RWPE1 (cell line): ENCODE measurements at regions not wholly inside any gene's neighbourhood (a gene's known extent, or its start where the extent isn't known, plus 50 kb on each side); places are given as distances from the start of the nearest gene placed in this dataset.

ENCODE experiments used
- CTCF ChIA-PET: fragments of 350-600 bp; sonication (Branson Sonifier 250); formaldehyde crosslinking; extraction: SDS; loops from one replicate; lab custom pipeline; 2021; lab: Yijun Ruan, JAX
- POLR2A ChIA-PET: fragments of 400-600 bp; formaldehyde crosslinking; extraction: SDS; loops from one replicate; lab custom pipeline; 2020; ENCODE audit warnings: antibody characterized with exemption; ENCODE audit not compliant: low non-redundant PET; lab: Yijun Ruan, JAX
- DNase-seq: peaks from one replicate; pipeline ENCODE4 v3.0.0; 2012; ENCODE audit warnings: low spot score
- H3K27ac ChIP-seq: fragments of 450-650 bp; 2 replicates; pipeline ENCODE4 v1.5.1; 2017
- TF ChIP-seq, protein P1 (sequence below): fragments of 450-650 bp; conservative IDR thresholded peaks from 2 replicates; pipeline ENCODE4 v1.5.1; 2017; ENCODE audit warnings: low read depth, mild to moderate bottlenecking

DNA sequence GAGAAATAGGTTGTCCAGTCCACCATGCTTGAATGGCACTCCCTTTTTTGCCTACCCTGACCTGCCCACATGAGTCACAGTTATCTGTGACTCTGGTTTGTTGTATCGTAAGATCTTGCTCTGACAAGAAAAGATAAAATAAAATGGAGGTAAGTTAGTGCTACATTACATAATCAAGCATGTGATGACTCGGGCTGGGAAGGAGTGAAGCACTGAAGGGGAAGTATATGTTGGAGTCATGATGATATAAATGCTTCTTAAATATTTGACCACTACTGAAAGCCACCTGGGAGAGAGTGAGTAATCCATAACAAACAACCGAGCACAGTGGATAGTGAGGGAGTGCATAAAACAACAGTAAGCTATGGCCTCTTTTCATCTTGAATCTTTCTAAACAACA, 124.4 kb downstream of the SHOX2 start:
- TF ChIP-seq, protein P1, sequence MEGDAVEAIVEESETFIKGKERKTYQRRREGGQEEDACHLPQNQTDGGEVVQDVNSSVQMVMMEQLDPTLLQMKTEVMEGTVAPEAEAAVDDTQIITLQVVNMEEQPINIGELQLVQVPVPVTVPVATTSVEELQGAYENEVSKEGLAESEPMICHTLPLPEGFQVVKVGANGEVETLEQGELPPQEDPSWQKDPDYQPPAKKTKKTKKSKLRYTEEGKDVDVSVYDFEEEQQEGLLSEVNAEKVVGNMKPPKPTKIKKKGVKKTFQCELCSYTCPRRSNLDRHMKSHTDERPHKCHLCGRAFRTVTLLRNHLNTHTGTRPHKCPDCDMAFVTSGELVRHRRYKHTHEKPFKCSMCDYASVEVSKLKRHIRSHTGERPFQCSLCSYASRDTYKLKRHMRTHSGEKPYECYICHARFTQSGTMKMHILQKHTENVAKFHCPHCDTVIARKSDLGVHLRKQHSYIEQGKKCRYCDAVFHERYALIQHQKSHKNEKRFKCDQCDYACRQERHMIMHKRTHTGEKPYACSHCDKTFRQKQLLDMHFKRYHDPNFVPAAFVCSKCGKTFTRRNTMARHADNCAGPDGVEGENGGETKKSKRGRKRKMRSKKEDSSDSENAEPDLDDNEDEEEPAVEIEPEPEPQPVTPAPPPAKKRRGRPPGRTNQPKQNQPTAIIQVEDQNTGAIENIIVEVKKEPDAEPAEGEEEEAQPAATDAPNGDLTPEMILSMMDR = no peak
- CTCF ChIA-PET = no interaction called here
- no peak for DNase-seq
- no peak overlapping the region for H3K27ac ChIP-seq
- POLR2A ChIA-PET = no interaction called here

DNA sequence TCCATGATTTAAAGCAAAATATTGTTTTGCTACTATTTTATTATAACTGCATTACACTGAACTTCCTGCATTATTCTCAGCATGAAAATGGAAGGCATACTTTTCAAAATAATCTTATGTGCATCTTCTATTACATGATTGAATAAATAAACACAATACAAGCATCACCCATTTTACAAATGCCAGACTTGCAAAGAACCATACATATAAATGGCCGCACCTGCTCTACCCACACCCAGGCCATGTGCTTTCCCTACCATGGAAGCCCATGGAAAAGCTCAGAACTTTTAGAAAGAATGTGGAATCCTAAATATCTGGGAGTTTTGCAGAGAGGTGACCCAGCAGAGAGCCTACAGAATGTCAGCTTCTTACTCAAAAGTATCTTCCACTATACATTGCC, 127.2 kb downstream of the SHOX2 start:
- TF ChIP-seq, protein P1 = no peak
- DNase-seq = no peak
- CTCF ChIA-PET = interaction anchor here (0.7 kb wide), 1 partner anchor 407 kb away, joined by 3 read pairs; no protein-coding TSS in a partner anchor
- H3K27ac ChIP-seq = no peak overlapping the region
- POLR2A ChIA-PET = no interaction called here

DNA sequence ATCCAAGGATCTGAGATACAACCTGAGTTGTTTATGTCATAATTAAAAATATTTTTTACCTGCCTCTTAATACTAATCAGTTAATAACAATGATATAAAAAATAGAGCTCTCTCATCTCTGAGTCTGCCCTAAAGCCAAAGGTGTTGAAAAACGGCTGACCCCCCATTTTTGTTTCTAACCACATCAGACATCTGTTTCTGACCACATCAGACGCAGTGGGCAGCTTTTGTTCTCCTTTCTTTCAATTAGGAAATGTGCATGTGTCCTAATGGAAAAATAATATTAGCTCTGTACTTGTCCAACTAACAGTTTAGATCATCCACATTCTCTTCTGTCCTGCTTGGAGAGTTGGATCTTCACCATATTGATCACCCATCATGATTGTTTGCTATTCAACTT, 144.6 kb downstream of the SHOX2 start:
- TF ChIP-seq, protein P1 = no peak
- ChIA-PET CTCF (no interaction called here), POLR2A (no interaction called here)
- H3K27ac ChIP-seq = no peak overlapping the region
- no peak for DNase-seq

DNA sequence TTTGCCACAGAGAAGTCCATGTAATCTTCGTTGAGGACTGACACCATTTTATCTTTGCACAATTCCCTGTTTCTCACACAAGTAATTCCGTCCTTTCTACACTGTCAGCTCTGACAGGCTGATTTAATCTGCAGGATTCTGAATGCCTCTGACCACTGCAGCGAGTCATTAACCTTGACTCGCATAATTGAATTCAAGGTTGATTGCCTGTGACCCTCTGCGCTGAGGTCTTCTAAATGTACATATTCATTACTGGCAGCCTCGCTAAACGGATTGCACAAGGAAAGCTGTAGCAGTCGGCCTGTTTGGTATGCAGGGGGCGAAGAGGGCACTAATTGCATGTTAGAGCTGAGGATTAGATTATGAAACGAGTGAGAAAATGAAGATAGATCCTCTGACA, 147.8 kb downstream of the SHOX2 start:
- CTCF ChIA-PET = interaction anchor here (0.6 kb wide), 1 partner anchor 319 kb away, joined by 3 read pairs; no protein-coding TSS in a partner anchor
- DNase-seq = no peak
- H3K27ac ChIP-seq = no peak overlapping the region
- POLR2A ChIA-PET = no interaction called here
- TF ChIP-seq, protein P1 = no peak

DNA sequence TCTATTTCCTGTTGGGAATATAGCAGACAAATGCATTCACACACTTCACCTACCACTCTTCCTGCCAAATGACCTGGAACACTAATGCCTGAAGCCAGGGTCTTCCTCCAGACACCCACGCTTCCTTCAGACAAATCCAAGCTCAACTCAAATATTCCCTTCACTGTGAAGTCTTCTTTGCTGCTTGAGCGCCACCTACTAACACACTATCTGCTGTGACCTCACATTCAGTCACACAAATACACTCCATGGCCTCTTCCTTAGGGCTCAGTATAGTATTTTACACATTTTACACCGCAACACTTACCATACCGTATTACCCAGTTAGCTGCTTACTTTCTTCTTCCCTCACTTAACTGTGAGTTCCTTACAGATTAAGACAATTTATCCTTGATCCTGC, 149.4 kb downstream of the SHOX2 start:
- DNase-seq = no peak
- TF ChIP-seq, protein P1 = no peak
- POLR2A ChIA-PET = no interaction called here
- H3K27ac ChIP-seq = no peak overlapping the region
- CTCF ChIA-PET = interaction anchor here (0.6 kb wide), 1 partner anchor 536 kb away, joined by 3 read pairs; no protein-coding TSS in a partner anchor

DNA sequence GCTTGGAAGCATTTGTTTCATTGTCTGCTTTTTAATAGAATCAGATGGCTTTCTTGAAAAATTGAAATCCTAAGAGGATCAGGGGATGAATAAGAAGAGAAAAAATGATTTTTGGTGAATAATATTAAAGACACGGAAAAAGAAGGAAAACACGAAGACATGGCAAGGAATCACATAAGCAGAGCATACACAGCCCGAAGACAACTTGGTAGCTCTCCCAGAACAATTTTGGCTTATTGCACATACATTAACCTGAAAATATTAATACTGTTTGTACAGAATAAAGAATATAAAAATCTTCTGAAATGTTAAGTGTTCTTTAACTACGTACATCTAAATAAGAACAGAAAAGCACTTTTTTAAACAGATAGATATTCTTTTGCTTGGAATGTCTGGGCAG, 150.0 kb downstream of the SHOX2 start:
- TF ChIP-seq, protein P1 = no peak
- CTCF ChIA-PET = interaction anchor here (0.6 to 0.7 kb wide), 2 partner anchors 41 to 537 kb away, joined by 3 to 8 read pairs; no protein-coding TSS in a partner anchor

More for the DNA sequence above, 150.0 kb downstream of the SHOX2 start:
- POLR2A ChIA-PET = no interaction called here
- no peak for DNase-seq
- no peak overlapping the region for H3K27ac ChIP-seq
